ENCODE measurements at regions not wholly inside any gene's neighbourhood (a gene's known extent, or its start where the extent isn't known, plus 50 kb on each side); places are given as distances from the start of the nearest gene placed in this dataset.

DNA sequence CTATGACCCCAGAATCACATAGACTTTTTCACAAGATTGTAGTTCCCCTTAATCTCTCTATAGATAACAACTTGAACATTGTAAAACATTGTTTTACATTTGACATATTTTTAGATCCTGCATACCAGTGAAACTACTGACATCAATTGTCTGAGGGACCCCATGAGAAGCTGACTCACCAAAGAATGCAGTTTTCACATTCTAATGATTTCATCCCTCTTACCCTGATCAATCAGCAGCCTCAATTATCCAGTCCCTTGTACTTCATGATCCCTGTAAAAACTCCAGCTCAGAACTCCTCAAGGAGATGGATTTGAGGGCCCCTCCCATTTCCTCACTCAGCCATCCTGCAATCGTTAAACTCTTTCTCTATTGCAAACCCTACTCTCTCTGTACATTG is 411.0 kb upstream of the NDST3 start:
- CTCF ChIA-PET: interaction anchor here (1.4 kb wide), 1 partner anchor 29 kb away, joined by 3 read pairs; no protein-coding TSS in a partner anchor
- DNase-seq (ENCODE audit: extremely low spot score): no peak
- POLR2A ChIA-PET: no interaction called here
- TF ChIP-seq, protein P1, sequence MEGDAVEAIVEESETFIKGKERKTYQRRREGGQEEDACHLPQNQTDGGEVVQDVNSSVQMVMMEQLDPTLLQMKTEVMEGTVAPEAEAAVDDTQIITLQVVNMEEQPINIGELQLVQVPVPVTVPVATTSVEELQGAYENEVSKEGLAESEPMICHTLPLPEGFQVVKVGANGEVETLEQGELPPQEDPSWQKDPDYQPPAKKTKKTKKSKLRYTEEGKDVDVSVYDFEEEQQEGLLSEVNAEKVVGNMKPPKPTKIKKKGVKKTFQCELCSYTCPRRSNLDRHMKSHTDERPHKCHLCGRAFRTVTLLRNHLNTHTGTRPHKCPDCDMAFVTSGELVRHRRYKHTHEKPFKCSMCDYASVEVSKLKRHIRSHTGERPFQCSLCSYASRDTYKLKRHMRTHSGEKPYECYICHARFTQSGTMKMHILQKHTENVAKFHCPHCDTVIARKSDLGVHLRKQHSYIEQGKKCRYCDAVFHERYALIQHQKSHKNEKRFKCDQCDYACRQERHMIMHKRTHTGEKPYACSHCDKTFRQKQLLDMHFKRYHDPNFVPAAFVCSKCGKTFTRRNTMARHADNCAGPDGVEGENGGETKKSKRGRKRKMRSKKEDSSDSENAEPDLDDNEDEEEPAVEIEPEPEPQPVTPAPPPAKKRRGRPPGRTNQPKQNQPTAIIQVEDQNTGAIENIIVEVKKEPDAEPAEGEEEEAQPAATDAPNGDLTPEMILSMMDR (IDR thresholded peaks at IDR 0.05; ENCODE audit: control extremely low read depth, extremely low read depth, low read depth, missing control alignments): no peak

DNA sequence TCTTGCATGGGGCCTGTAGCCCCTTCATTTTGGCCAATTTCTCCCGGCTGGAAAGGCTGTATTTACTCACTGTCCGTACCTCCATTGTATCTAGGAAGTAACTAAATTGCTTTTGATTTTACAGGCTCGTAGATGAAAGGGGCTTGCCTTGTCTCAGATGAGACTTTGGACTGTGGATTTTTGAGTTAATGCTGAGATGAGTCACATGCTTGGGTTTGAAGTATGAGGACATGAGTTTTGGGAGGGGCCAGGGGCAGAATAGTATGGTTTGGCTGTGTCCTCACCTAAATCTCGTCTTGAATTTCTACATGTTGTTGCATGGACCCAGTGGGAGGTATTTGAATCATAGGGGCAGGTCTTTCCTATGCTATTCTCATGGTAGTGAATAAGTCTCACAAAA is 407.6 kb upstream of the NDST3 start:
- TF ChIP-seq, protein P1 (IDR thresholded peaks at IDR 0.05; ENCODE audit: control extremely low read depth, extremely low read depth, low read depth, missing control alignments): no peak
- no peak for DNase-seq (ENCODE audit: extremely low spot score)
- ChIA-PET CTCF (interaction anchor here (1.1 kb wide), 1 partner anchor 11 kb away, joined by 3 read pairs; no protein-coding TSS in a partner anchor), POLR2A (no interaction called here)

DNA sequence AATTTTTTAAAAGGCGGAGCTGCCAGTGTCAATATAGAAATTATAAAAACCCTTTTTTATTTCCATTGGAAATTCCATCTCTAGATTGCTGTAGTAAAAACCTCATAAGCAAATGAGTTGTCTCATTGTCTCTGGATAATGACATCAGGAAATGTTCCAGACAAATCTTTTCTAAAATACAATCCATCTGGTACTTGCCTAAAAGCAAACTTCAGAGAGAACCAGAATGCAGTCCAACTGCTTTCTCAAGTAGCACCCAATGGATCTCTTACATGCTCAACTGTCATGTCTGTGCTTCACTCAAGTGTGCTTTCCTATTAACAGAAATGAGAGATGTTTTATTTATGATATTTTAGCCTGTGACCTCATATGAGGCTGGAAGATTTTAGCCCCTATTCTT is 399.6 kb upstream of the NDST3 start:
- TF ChIP-seq, protein P1 (IDR thresholded peaks at IDR 0.05; ENCODE audit: control extremely low read depth, extremely low read depth, low read depth, missing control alignments): no peak
- ChIA-PET CTCF (interaction anchor here (1.2 kb wide), 1 partner anchor 11 kb away, joined by 3 read pairs; no protein-coding TSS in a partner anchor), POLR2A (no interaction called here)
- DNase-seq (ENCODE audit: extremely low spot score): no peak

DNA sequence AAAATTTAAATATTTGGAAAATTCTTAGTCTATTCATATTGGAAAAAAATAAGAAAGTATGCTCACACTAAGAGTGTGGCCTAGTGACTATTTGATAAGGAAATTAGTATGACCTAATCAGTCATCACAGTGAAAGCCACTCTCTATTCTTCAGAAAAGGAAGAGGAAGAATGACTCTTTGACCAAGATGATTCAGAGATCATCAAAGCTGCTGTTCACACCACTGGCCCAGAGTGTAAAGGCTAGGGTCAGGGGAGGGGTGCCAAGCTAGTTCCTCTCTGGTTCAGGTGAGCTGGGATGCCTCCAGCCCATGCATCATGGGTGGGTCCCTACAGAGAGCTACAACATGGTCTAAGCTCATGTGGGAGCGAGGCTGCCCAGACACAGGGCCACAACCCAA is 396.9 kb upstream of the NDST3 start:
- DNase-seq (ENCODE audit: extremely low spot score): no peak
- POLR2A ChIA-PET: no interaction called here
- TF ChIP-seq, protein P1 (IDR thresholded peaks at IDR 0.05; ENCODE audit: control extremely low read depth, extremely low read depth, low read depth, missing control alignments): no peak
- CTCF ChIA-PET: interaction anchor here (1.0 kb wide), 1 partner anchor 10 kb away, joined by 3 read pairs; no protein-coding TSS in a partner anchor

DNA sequence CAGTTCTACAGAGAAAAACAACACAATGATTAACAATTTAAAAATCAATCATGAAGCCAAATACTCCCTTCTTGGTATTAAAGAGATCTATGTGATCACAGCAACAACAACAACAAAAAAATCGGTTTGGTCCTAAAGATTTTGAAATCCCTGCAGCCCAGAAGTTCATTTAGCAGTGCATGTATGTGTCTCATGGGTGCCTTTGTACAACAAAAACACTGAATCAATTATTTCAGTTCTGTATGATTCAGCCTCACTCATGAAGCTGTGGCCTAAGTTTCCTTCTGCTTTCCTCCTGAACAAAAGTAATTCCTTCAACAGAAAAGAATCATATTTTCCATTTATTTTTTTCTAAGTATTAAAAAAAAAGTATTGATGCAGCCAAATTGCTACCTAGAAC is 393.4 kb upstream of the NDST3 start:
- ChIA-PET POLR2A (no interaction called here), CTCF (interaction anchor here (1.2 kb wide), 1 partner anchor 11 kb away, joined by 4 read pairs; no protein-coding TSS in a partner anchor)
- no peak for DNase-seq (ENCODE audit: extremely low spot score)
- TF ChIP-seq, protein P1 (IDR thresholded peaks at IDR 0.05; ENCODE audit: control extremely low read depth, extremely low read depth, low read depth, missing control alignments): no peak

DNA sequence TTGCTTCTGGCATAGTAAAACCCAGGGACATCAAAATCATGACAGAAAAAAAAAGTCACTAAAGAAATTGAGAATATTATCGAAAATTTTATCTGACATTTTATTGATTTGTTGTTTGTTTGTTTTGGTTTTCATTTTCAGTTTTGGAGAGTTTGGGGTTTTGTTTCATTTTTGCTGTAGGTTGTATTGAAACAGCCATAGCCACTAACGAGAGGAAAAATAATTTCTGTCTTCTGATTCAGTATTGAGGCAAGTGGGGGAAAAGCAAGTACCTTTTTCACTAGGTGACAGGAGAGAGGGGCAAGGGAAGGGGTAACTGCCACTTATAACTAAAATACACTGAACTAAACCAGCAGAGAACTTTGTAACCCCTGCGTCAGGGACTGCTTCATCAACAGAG is 392.8 kb upstream of the NDST3 start:
- ChIA-PET CTCF (no interaction called here), POLR2A (no interaction called here)
- DNase-seq (ENCODE audit: extremely low spot score): no peak
- TF ChIP-seq, protein P1 (IDR thresholded peaks at IDR 0.05; ENCODE audit: control extremely low read depth, extremely low read depth, low read depth, missing control alignments): no peak

DNA sequence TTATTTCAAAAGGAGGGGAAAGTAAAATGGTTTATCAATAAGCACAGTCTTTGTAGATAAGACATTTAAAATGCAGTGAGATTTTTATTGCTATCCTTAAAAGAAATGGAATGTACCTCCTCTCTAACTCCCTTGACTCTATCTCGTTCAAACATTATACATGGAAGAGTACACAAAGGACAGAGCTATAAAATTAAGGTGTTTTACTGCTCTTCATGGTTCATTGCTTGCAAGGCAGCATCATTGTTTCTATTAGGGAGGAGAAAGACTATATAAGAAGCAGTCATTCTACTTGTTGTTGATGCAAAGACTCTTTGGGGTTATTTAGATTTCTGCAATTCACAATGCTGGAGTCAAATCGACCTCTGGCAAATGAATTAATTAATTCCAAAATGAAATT is 380.2 kb upstream of the NDST3 start:
- DNase-seq (ENCODE audit: extremely low spot score): no peak
- ChIA-PET CTCF (no interaction called here), POLR2A (no interaction called here)
- TF ChIP-seq, protein P1 (IDR thresholded peaks at IDR 0.05; ENCODE audit: control extremely low read depth, extremely low read depth, low read depth, missing control alignments): no peak

All from GM10248 (cell line).